OCI-LY3 (cell line): ENCODE measurements at regions not wholly inside any gene's neighbourhood (a gene's known extent, or its start where the extent isn't known, plus 50 kb on each side); places are given as distances from the start of the nearest gene placed in this dataset.

Experiments
- H2AFZ ChIP-seq: fragments of 200-600, 300-600 bp; shearing (Covaris generic); 2 replicates; pipeline ENCODE4 v1.6.0; 2014; ENCODE audit warnings: antibody characterized with exemption, low read depth, low read length
- H3K27ac ChIP-seq: fragments of 200-600, 300-600 bp; sonication (generic); 2 replicates; pipeline ENCODE4 v1.5.1; 2014; ENCODE audit warnings: mild to moderate bottlenecking, low read length, moderate library complexity, mixed read lengths
- H3K27me3 ChIP-seq: fragments of 200-600, 300-600 bp; sonication (generic); 2 replicates; pipeline ENCODE4 v1.6.1; 2014; ENCODE audit warnings: low read depth, low read length, mixed read lengths
- H3K36me3 ChIP-seq: fragments of 200-600, 300-600 bp; sonication (generic); replicated peaks from 2 replicates; pipeline ENCODE3; 2014; ENCODE audit warnings: low read depth, low read length, mixed read lengths
- H3K4me1 ChIP-seq: fragments of 300-600, 200-600 bp; sonication (generic); 2 replicates; pipeline ENCODE4 v1.6.1; 2014; ENCODE audit warnings: low read length, mixed read lengths
- H3K4me2 ChIP-seq: fragments of 200-600, 300-600 bp; sonication (generic); 2 replicates; pipeline ENCODE4 v1.6.1; 2014; ENCODE audit warnings: low read length, mixed read lengths
- H3K4me3 ChIP-seq: fragments of 300-600, 200-600 bp; sonication (generic); 2 replicates; pipeline ENCODE4 v1.5.1; 2014; ENCODE audit warnings: antibody characterized with exemption, mild to moderate bottlenecking, low read length, moderate library complexity
- H3K79me2 ChIP-seq: fragments of 300-600, 200-600 bp; shearing (Covaris generic); 2 replicates; pipeline ENCODE4 v1.6.1; 2014; ENCODE audit warnings: mild to moderate bottlenecking, low read length, mixed read lengths
- H3K9ac ChIP-seq: fragments of 300-600, 200-600 bp; shearing (Covaris generic); 2 replicates; pipeline ENCODE4 v1.6.0; 2014; ENCODE audit warnings: mild to moderate bottlenecking, low read length, moderate library complexity
- H3K9me3 ChIP-seq: fragments of 200-600, 300-600 bp; shearing (Covaris generic); 2 replicates; pipeline ENCODE4 v1.6.1; 2014; ENCODE audit warnings: low read length, mixed read lengths; ENCODE audit not compliant: insufficient read depth
- H4K20me1 ChIP-seq: fragments of 200-600, 300-600 bp; sonication (generic); 2 replicates; pipeline ENCODE4 v1.6.1; 2016; ENCODE audit warnings: low read length, mixed read lengths; ENCODE audit not compliant: insufficient read depth
- CTCF ChIP-seq: fragments of 200-600, 300-600 bp; sonication (generic); IDR thresholded peaks from 2 replicates; pipeline ENCODE4 v1.5.1; 2014; ENCODE audit warnings: antibody characterized with exemption, low read length, low read depth
- EZH2phosphoT487 ChIP-seq: fragments of 200-600 bp; shearing (Covaris generic); IDR thresholded peaks from 2 replicates; pipeline ENCODE4 v1.6.1; 2018; ENCODE audit warnings: antibody characterized with exemption, mixed run types, low read depth

- H3K9me3 ChIP-seq = no peaks in the 10 kb centered on the region
Observed at GRCh38 chrX:144379156-144379555, 495.3 kb downstream of the UBE2NL start.

GRCh38 chrX:144388738-144389137 is 504.9 kb downstream of the UBE2NL start:
- Histone ChIP-seq H3K27me3 (no peaks in the 10 kb centered on the region), H3K27ac (no peak overlapping the region), H3K9ac (no peak overlapping the region), H3K9me3 (no peaks in the 10 kb centered on the region), H3K36me3 (no peaks in the 10 kb centered on the region), H3K79me2 (no peaks in the 10 kb centered on the region), H3K4me2 (no peak overlapping the region), H4K20me1 (no peaks in the 10 kb centered on the region), H2AFZ (no peak overlapping the region), H3K4me1 (no peaks in the 10 kb centered on the region), H3K4me3 (no peak overlapping the region)
- TF ChIP-seq CTCF (no peak), EZH2phosphoT487 (no peak)

More at GRCh38 chrX:144379156-144379555, 495.3 kb downstream of the UBE2NL start:
- TF ChIP-seq CTCF (no peak), EZH2phosphoT487 (no peak)
- Histone ChIP-seq H3K4me1 (no peaks in the 10 kb centered on the region), H3K27ac (no peak overlapping the region), H3K79me2 (no peaks in the 10 kb centered on the region), H2AFZ (no peak overlapping the region), H3K9ac (no peak overlapping the region), H3K27me3 (no peaks in the 10 kb centered on the region), H3K36me3 (no peaks in the 10 kb centered on the region), H3K4me2 (no peak overlapping the region), H4K20me1 (no peaks in the 10 kb centered on the region), H3K4me3 (no peak overlapping the region)
